ENCODE measurements at regions not wholly inside any gene's neighbourhood (a gene's known extent, or its start where the extent isn't known, plus 50 kb on each side); places are given as distances from the start of the nearest gene placed in this dataset.
"Not testable (repeated sequence)": the region's sequence is repeated elsewhere in the genome, so short reads cannot be mapped to it uniquely, and the experiment has no call there.

DNA sequence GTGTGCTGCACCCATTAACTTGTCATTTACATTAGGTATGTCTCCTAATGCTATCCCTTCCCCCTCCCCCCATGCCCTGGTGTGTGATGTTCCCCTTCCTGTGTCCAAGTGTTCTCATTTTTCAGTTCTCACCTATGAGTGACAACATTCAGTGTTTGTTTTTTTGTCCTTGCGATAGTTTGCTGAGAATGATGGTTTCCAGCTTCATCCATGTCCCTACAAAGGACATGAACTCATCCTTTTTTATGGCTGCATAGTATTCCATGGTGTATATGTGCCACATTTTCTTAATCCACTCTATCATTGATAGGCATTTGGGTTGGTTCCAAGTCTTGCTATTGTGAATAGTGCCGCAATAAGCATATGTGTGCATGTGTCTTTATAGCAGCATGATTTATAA is 316.7 kb downstream of the ACTR3B start:
- H3K36me3 ChIP-seq (ENCODE audit: control insufficient read depth, insufficient read depth, low read length); H3K9me3 ChIP-seq (ENCODE audit: control insufficient read depth, insufficient read depth, low read depth, low read length); H3K4me1 ChIP-seq (ENCODE audit: control insufficient read depth, insufficient read depth, low read length); H3K9ac ChIP-seq (ENCODE audit: low read length); H3K4me3 ChIP-seq (ENCODE audit: low read depth, low read length); H3K27me3 ChIP-seq (ENCODE audit: control insufficient read depth, insufficient read depth, low read length); H3K27ac ChIP-seq (ENCODE audit: low read depth, low read length): not testable (repeated sequence)

DNA sequence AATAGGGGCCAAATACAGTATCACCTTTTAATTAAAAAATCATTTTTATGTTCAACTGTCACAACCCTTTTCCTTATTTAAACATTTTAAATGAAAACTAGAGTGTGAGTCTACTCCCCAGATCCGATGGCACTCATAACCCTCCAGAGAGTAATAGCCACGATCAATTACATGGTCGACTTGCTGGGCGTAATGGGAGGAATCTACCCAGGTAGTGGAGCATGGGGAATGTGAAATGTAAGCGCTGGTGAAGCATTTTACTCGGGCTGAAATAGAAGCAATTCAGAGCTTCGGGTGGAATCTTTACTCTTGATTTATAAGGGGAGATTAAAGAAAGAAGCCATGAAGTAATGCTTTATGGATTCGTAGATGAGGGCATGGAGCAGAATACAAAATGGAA is 321.9 kb downstream of the ACTR3B start:
- Histone ChIP-seq H3K4me3 (ENCODE audit: low read depth, low read length) (no peak overlapping the region), H3K27me3 (ENCODE audit: control insufficient read depth, insufficient read depth, low read length) (no peaks in the 10 kb centered on the region)

GRCh38 chr7:153084278-153084677 is 324.7 kb downstream of the ACTR3B start:
- H3K9me3 ChIP-seq (ENCODE audit: control insufficient read depth, insufficient read depth, low read depth, low read length), result no peaks in the 10 kb centered on the region
- H3K27me3 ChIP-seq (ENCODE audit: control insufficient read depth, insufficient read depth, low read length), result no peaks in the 10 kb centered on the region
- no peaks in the 10 kb centered on the region for H3K4me1 ChIP-seq (ENCODE audit: control insufficient read depth, insufficient read depth, low read length)
- no peaks in the 10 kb centered on the region for H3K36me3 ChIP-seq (ENCODE audit: control insufficient read depth, insufficient read depth, low read length)
- H3K27ac ChIP-seq (ENCODE audit: low read depth, low read length), result no peak overlapping the region
- no peak overlapping the region for H3K9ac ChIP-seq (ENCODE audit: low read length)
- no peak overlapping the region for H3K4me3 ChIP-seq (ENCODE audit: low read depth, low read length)

More for the DNA sequence above, 321.9 kb downstream of the ACTR3B start:
- no peak overlapping the region for H3K27ac ChIP-seq (ENCODE audit: low read depth, low read length)
- H3K4me1 ChIP-seq (ENCODE audit: control insufficient read depth, insufficient read depth, low read length), result no peaks in the 10 kb centered on the region
- H3K9ac ChIP-seq (ENCODE audit: low read length), result no peak overlapping the region
- H3K9me3 ChIP-seq (ENCODE audit: control insufficient read depth, insufficient read depth, low read depth, low read length), result no peaks in the 10 kb centered on the region
- H3K36me3 ChIP-seq (ENCODE audit: control insufficient read depth, insufficient read depth, low read length), result no peaks in the 10 kb centered on the region

DNA sequence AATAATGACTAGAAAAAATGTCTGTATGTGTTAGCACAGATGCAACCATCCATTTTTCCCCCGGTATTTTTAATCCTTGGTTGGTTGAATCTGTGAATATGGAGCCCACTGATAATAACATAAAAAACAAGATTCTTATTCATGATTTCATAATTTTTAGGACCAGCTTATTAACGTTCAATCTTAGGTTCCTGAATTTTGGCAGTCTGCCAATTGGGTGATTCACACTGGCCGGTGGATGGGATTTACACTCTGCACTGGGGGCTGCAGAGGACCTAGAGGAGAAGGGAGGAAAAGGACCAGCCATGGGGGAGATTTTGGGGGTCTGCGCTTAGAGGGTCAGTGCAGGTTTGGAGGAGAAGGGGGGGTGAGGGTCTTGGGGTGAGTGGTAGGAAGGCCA is 327.9 kb downstream of the ACTR3B start:
- no peaks in the 10 kb centered on the region for H3K9me3 ChIP-seq (ENCODE audit: control insufficient read depth, insufficient read depth, low read depth, low read length)
- H3K36me3 ChIP-seq (ENCODE audit: control insufficient read depth, insufficient read depth, low read length), result no peaks in the 10 kb centered on the region
- H3K9ac ChIP-seq (ENCODE audit: low read length), result no peak overlapping the region
- no peaks in the 10 kb centered on the region for H3K4me1 ChIP-seq (ENCODE audit: control insufficient read depth, insufficient read depth, low read length)
- no peak overlapping the region for H3K27ac ChIP-seq (ENCODE audit: low read depth, low read length)
- no peaks in the 10 kb centered on the region for H3K27me3 ChIP-seq (ENCODE audit: control insufficient read depth, insufficient read depth, low read length)
- no peak overlapping the region for H3K4me3 ChIP-seq (ENCODE audit: low read depth, low read length)

DNA sequence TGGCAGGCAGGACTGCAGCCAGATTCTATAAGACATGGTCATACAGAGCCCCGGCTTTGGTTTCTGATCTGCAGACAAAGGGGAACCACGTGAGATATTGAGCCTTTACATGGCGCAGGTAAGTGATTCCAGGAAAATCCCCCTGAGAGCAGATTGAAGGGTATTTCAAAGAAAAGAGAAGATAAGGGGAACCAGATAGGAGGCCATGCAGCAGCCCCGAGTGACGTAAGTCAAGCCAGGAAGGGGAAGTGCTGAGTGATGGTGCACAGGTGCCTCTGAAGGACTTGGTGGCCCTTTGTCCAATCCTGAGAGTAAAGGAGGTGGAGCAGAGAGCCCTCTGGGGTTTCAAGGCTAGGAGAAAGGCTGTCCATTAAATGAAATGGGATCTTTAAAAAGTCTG is 329.0 kb downstream of the ACTR3B start:
- Histone ChIP-seq H3K9me3 (ENCODE audit: control insufficient read depth, insufficient read depth, low read depth, low read length) (no peaks in the 10 kb centered on the region), H3K27ac (ENCODE audit: low read depth, low read length) (no peak overlapping the region), H3K36me3 (ENCODE audit: control insufficient read depth, insufficient read depth, low read length) (no peaks in the 10 kb centered on the region), H3K4me3 (ENCODE audit: low read depth, low read length) (no peak overlapping the region), H3K4me1 (ENCODE audit: control insufficient read depth, insufficient read depth, low read length) (no peaks in the 10 kb centered on the region), H3K9ac (ENCODE audit: low read length) (no peak overlapping the region), H3K27me3 (ENCODE audit: control insufficient read depth, insufficient read depth, low read length) (no peaks in the 10 kb centered on the region)

GRCh38 chr7:153090209-153090608 is 330.7 kb downstream of the ACTR3B start:
- no peak overlapping the region for H3K9ac ChIP-seq (ENCODE audit: low read length)
- no peak overlapping the region for H3K27ac ChIP-seq (ENCODE audit: low read depth, low read length)
- no peak overlapping the region for H3K4me3 ChIP-seq (ENCODE audit: low read depth, low read length)
- no peaks in the 10 kb centered on the region for H3K36me3 ChIP-seq (ENCODE audit: control insufficient read depth, insufficient read depth, low read length)
- no peaks in the 10 kb centered on the region for H3K4me1 ChIP-seq (ENCODE audit: control insufficient read depth, insufficient read depth, low read length)
- H3K9me3 ChIP-seq (ENCODE audit: control insufficient read depth, insufficient read depth, low read depth, low read length), result peaks cover 10% of the 10 kb centered on the region
- no peaks in the 10 kb centered on the region for H3K27me3 ChIP-seq (ENCODE audit: control insufficient read depth, insufficient read depth, low read length)

- no peaks in the 10 kb centered on the region for H3K36me3 ChIP-seq (ENCODE audit: control insufficient read depth, insufficient read depth, low read length)
- no peak overlapping the region for H3K27ac ChIP-seq (ENCODE audit: low read depth, low read length)
- no peaks in the 10 kb centered on the region for H3K27me3 ChIP-seq (ENCODE audit: control insufficient read depth, insufficient read depth, low read length)
- H3K4me1 ChIP-seq (ENCODE audit: control insufficient read depth, insufficient read depth, low read length), result no peaks in the 10 kb centered on the region
- no peak overlapping the region for H3K4me3 ChIP-seq (ENCODE audit: low read depth, low read length)
- peaks cover 14% of the 10 kb centered on the region for H3K9me3 ChIP-seq (ENCODE audit: control insufficient read depth, insufficient read depth, low read depth, low read length)
- H3K9ac ChIP-seq (ENCODE audit: low read length), result no peak overlapping the region
These were observed 331.2 kb downstream of the ACTR3B start for GRCh38 chr7:153090764-153091163.

DNA sequence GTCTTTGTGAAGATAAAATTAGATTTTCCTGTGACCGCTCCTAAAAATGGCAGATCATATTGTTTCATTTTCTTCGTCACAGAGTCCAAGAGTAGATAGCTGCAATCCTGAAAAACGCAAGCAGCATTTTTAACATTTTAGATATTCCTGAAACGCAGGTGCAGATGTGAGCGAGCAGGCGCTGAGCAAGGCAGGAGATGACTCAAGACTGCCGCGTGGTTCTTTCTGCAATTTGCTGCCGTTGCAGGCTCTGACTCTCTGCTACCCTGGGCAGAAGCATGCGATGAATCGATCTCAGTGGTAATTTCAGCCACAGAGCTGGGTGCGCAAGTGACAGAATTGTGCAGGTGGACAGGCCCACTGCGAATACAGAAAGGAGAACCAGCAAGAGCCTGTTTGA is 331.9 kb downstream of the ACTR3B start:
- no peak overlapping the region for H3K4me3 ChIP-seq (ENCODE audit: low read depth, low read length)
- H3K27me3 ChIP-seq (ENCODE audit: control insufficient read depth, insufficient read depth, low read length), result no peaks in the 10 kb centered on the region
- no peak overlapping the region for H3K9ac ChIP-seq (ENCODE audit: low read length)
- no peaks in the 10 kb centered on the region for H3K36me3 ChIP-seq (ENCODE audit: control insufficient read depth, insufficient read depth, low read length)
- H3K4me1 ChIP-seq (ENCODE audit: control insufficient read depth, insufficient read depth, low read length), result no peaks in the 10 kb centered on the region
- no peak overlapping the region for H3K27ac ChIP-seq (ENCODE audit: low read depth, low read length)
- H3K9me3 ChIP-seq (ENCODE audit: control insufficient read depth, insufficient read depth, low read depth, low read length), result peaks cover 14% of the 10 kb centered on the region

DNA sequence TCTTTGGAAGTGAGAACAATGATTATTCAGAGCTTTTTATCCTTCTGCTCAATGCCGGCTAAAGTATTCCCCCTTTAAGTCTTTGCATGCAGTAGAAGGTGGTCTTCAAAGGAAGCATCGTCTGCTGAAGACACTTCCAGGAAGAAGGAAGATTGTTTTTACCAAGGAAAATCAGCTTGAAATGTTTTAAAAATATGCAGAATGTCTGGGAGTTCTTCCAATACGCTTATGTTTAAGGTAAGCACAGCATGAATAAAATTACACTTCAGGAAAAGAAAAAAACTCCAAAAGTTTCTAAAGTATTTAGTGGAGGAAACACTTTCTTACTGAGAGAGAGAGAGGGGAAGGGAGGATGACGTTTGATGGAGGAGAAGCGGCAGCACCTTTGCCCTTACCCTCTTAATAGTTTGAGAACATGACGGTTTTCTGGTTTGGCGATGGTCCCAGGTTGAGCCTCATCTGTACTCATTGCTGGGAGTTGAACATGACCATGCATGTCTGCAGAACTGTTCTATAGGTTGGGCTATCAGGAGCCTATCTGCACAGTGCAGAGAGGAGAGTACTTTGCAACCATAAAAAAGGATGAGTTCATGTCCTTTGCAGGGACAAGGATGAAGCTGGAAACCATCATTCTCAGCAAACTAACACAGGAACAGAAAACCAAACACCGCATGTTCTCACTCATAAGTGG is 338.1 kb downstream of the ACTR3B start:
- H3K4me3 ChIP-seq (ENCODE audit: low read depth, low read length), result no peak overlapping the region
- no peak overlapping the region for H3K27ac ChIP-seq (ENCODE audit: low read depth, low read length)
- no peaks in the 10 kb centered on the region for H3K36me3 ChIP-seq (ENCODE audit: control insufficient read depth, insufficient read depth, low read length)
- no peaks in the 10 kb centered on the region; the same call in 1 of the 2 replicates for H3K27me3 ChIP-seq (ENCODE audit: control insufficient read depth, insufficient read depth, low read length)
- H3K9me3 ChIP-seq (ENCODE audit: control insufficient read depth, insufficient read depth, low read depth, low read length), result peaks cover 14% of the 10 kb centered on the region
- H3K4me1 ChIP-seq (ENCODE audit: control insufficient read depth, insufficient read depth, low read length), result no peaks in the 10 kb centered on the region
- no peak overlapping the region for H3K9ac ChIP-seq (ENCODE audit: low read length)

DNA sequence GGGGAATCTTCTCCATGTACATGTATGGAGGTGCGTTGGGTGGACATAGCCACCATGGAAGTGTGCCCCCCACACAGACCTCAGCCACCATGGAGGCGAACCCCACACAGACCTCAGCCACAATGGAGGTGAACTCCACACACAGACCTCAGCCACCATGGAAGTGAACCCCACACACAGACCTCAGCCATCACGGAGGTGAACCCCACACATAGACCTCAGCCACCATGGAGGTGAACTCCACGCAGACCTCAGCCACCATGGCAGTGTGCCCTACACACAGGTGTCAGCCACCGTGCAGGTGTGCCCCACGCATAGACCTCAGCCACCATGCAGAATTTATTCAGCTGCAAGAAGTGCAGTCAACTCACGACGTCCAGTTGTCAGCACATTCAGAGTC is 339.7 kb downstream of the ACTR3B start:
- Histone ChIP-seq H3K4me3 (ENCODE audit: low read depth, low read length) (no peak overlapping the region), H3K36me3 (ENCODE audit: control insufficient read depth, insufficient read depth, low read length) (no peaks in the 10 kb centered on the region), H3K9ac (ENCODE audit: low read length) (no peak overlapping the region), H3K27ac (ENCODE audit: low read depth, low read length) (no peak overlapping the region), H3K9me3 (ENCODE audit: control insufficient read depth, insufficient read depth, low read depth, low read length) (peaks cover 13% of the 10 kb centered on the region), H3K27me3 (ENCODE audit: control insufficient read depth, insufficient read depth, low read length) (no peaks in the 10 kb centered on the region; the same call in 1 of the 2 replicates), H3K4me1 (ENCODE audit: control insufficient read depth, insufficient read depth, low read length) (no peaks in the 10 kb centered on the region)

- Histone ChIP-seq H3K9ac (ENCODE audit: low read length) (no peak overlapping the region), H3K27ac (ENCODE audit: low read depth, low read length) (no peak overlapping the region)
These were observed 341.2 kb downstream of the ACTR3B start for GRCh38 chr7:153100691-153101237.

More at GRCh38 chr7:153100691-153101237, 341.2 kb downstream of the ACTR3B start:
- no peaks in the 10 kb centered on the region for H3K4me1 ChIP-seq (ENCODE audit: control insufficient read depth, insufficient read depth, low read length)
- H3K9me3 ChIP-seq (ENCODE audit: control insufficient read depth, insufficient read depth, low read depth, low read length), result peaks cover 5% of the 10 kb centered on the region; the same call in 1 of the 2 replicates
- no peaks in the 10 kb centered on the region for H3K36me3 ChIP-seq (ENCODE audit: control insufficient read depth, insufficient read depth, low read length)
- no peaks in the 10 kb centered on the region; the same call in 1 of the 2 replicates for H3K27me3 ChIP-seq (ENCODE audit: control insufficient read depth, insufficient read depth, low read length)
- no peak overlapping the region for H3K4me3 ChIP-seq (ENCODE audit: low read depth, low read length)

Measured in HUES6 (cell line).